Mammary epithelial cell (primary cell): ENCODE measurements at regions not wholly inside any gene's neighbourhood (a gene's known extent, or its start where the extent isn't known, plus 50 kb on each side); places are given as distances from the start of the nearest gene placed in this dataset.

ENCODE experiments used
- EZH2 ChIP-seq: IDR thresholded peaks from 2 replicates; pipeline ENCODE4 v1.6.1; 2012; ENCODE audit warnings: low read length, inconsistent platforms, borderline replicate concordance
- TF ChIP-seq, protein P1 (sequence below), 2 donors: IDR thresholded peaks in 1 of 2; conservative IDR thresholded peaks in 1 of 2; 2 replicates each; pipeline ENCODE4 v1.5.1; 2011 to 2012; ENCODE audit warnings: inconsistent platforms in 2 of 2, low read length in 2 of 2, mild to moderate bottlenecking in 2 of 2, control low read depth in 1 of 2, low read depth in 1 of 2; ENCODE audit not compliant: insufficient read depth in 1 of 2; ENCODE audit errors: extremely low read depth in 1 of 2

DNA sequence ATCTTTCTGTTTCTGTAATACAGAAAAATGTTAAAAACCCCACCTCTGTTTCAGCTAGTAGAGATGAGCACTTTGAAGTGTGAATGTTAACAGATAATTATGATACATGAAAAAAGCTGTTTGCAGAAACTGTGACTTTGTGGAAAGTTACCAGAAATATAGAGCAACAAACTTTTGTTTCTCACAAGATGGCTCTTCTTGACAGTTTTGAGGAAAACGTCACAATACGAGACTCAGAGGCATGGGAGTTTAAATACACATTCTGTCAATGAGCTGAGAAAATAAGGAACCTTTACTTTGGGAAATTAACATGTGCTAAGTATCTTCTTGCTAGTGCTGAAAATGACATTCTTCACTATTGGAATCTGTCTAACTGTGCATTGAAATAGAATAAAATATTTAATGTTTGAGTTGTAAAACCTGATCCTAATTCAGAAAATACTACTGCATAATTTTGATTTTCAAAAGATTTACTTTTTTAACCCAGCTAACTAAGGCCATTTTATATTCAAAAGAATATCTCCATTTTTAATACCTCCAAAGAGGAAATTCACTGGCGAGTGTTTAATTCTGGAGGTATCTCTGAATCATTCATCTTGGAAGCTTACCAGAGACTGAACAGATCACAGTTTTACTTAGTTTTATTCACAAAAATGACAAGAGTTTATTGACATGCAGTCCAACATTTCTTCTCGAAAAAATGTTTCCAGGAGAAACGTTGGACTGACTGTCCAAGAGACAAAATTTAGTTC is 308.9 kb upstream of the LRFN5 start:
- TF ChIP-seq, protein P1, sequence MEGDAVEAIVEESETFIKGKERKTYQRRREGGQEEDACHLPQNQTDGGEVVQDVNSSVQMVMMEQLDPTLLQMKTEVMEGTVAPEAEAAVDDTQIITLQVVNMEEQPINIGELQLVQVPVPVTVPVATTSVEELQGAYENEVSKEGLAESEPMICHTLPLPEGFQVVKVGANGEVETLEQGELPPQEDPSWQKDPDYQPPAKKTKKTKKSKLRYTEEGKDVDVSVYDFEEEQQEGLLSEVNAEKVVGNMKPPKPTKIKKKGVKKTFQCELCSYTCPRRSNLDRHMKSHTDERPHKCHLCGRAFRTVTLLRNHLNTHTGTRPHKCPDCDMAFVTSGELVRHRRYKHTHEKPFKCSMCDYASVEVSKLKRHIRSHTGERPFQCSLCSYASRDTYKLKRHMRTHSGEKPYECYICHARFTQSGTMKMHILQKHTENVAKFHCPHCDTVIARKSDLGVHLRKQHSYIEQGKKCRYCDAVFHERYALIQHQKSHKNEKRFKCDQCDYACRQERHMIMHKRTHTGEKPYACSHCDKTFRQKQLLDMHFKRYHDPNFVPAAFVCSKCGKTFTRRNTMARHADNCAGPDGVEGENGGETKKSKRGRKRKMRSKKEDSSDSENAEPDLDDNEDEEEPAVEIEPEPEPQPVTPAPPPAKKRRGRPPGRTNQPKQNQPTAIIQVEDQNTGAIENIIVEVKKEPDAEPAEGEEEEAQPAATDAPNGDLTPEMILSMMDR (conservative IDR thresholded peaks at IDR 0.05 in 1 of 2, IDR thresholded peaks at IDR 0.05 in 1 of 2; ENCODE audit: extremely low read depth in 1 of 2, insufficient read depth in 1 of 2, low read depth in 1 of 2, low read length in 2 of 2): no peak
- no peak for TF ChIP-seq EZH2
